GM21390 (cell line): ENCODE measurements at regions not wholly inside any gene's neighbourhood (a gene's known extent, or its start where the extent isn't known, plus 50 kb on each side); places are given as distances from the start of the nearest gene placed in this dataset.
"Not testable (repeated sequence)": the region's sequence is repeated elsewhere in the genome, so short reads cannot be mapped to it uniquely, and the experiment has no call there.

Experiments used
- ATAC-seq: cut with Tn5 transposase; IDR thresholded peaks from one replicate; pipeline ENCODE4 v1.9.1; 2021; ENCODE audit not compliant: unreplicated experiment

- not testable (repeated sequence) for ATAC-seq
Observed at GRCh38 chr9:42568942-42569556, 385.6 kb downstream of the SPATA31A6 start.

- not testable (repeated sequence) for ATAC-seq
Observed at GRCh38 chr9:42577851-42578250, 394.4 kb downstream of the SPATA31A6 start.
